Panc1 (cell line): ENCODE measurements at regions not wholly inside any gene's neighbourhood (a gene's known extent, or its start where the extent isn't known, plus 50 kb on each side); places are given as distances from the start of the nearest gene placed in this dataset.
"Not testable (repeated sequence)": the region's sequence is repeated elsewhere in the genome, so short reads cannot be mapped to it uniquely, and the experiment has no call there.

Source experiments
- POLR2AphosphoS5 ChIP-seq: IDR thresholded peaks from 2 replicates; pipeline ENCODE4 v1.6.1; 2012; ENCODE audit warnings: mild to moderate bottlenecking, low read depth, low read length, moderate library complexity
- TF ChIP-seq, protein P1 (sequence below): fragments of 450-650 bp; IDR thresholded peaks from 2 replicates; pipeline ENCODE4 v1.5.1; 2017; ENCODE audit warnings: mild to moderate bottlenecking

DNA sequence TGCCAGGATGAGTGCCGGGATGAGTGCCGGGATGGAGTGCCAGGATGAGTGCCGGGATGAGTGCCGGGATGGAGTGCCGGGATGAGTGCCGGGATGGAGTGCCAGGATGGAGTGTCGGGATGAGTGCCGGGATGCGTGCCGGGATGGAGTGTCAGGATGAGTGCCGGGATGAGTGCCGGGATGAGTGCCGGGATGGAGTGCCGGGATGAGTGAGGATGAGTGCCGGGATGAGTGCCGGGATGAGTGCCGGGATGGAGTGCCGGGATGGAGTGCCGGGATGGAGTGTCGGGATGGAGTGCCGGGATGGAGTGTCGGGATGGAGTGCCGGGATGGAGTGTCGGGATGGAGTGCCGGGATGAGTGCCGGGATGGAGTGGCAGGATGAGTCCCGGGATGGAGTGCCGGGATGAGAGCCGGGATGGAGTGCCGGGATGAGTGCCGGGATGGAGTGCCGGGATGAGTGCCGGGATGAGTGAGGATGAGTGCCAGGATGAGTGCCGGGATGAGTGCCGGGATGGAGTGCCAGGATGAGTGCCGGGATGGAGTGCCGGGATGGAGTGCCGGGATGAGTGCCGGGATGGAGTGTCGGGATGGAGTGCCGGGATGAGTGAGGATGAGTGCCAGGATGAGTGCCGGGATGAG, 52.1 kb upstream of the HELT start:
- TF ChIP-seq, protein P1, sequence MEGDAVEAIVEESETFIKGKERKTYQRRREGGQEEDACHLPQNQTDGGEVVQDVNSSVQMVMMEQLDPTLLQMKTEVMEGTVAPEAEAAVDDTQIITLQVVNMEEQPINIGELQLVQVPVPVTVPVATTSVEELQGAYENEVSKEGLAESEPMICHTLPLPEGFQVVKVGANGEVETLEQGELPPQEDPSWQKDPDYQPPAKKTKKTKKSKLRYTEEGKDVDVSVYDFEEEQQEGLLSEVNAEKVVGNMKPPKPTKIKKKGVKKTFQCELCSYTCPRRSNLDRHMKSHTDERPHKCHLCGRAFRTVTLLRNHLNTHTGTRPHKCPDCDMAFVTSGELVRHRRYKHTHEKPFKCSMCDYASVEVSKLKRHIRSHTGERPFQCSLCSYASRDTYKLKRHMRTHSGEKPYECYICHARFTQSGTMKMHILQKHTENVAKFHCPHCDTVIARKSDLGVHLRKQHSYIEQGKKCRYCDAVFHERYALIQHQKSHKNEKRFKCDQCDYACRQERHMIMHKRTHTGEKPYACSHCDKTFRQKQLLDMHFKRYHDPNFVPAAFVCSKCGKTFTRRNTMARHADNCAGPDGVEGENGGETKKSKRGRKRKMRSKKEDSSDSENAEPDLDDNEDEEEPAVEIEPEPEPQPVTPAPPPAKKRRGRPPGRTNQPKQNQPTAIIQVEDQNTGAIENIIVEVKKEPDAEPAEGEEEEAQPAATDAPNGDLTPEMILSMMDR, result not testable (repeated sequence)
- not testable (repeated sequence) for TF ChIP-seq POLR2AphosphoS5
